VCaP (cell line): ENCODE measurements at regions not wholly inside any gene's neighbourhood (a gene's known extent, or its start where the extent isn't known, plus 50 kb on each side); places are given as distances from the start of the nearest gene placed in this dataset.
"Not testable (repeated sequence)": the region's sequence is repeated elsewhere in the genome, so short reads cannot be mapped to it uniquely, and the experiment has no call there.

ENCODE experiments used
- H3K27ac ChIP-seq: fragments of 450-650 bp; 2 replicates; pipeline ENCODE4 v1.5.1; 2017
- CTCF ChIP-seq: fragments of 450-650 bp; conservative IDR thresholded peaks from 2 replicates; pipeline ENCODE4 v1.5.1; 2017; ENCODE audit warnings: mild to moderate bottlenecking, moderate library complexity

GRCh38 chr5:91293131-91293530 is 90.0 kb downstream of the ARRDC3 start:
- no peak for TF ChIP-seq CTCF
- H3K27ac ChIP-seq = no peak overlapping the region

- H3K27ac ChIP-seq = no peak overlapping the region
- TF ChIP-seq CTCF = no peak
These were observed 91.2 kb downstream of the ARRDC3 start for GRCh38 chr5:91291628-91292569.

GRCh38 chr5:91288118-91288916 is 94.8 kb downstream of the ARRDC3 start:
- TF ChIP-seq CTCF = no peak

GRCh38 chr5:91285062-91285461 is 98.1 kb downstream of the ARRDC3 start:
- H3K27ac ChIP-seq = not testable (repeated sequence)

More at GRCh38 chr5:91288118-91288916, 94.8 kb downstream of the ARRDC3 start:
- H3K27ac ChIP-seq = no peak overlapping the region

GRCh38 chr5:91283899-91284298 is 99.2 kb downstream of the ARRDC3 start:
- no peak overlapping the region for H3K27ac ChIP-seq
- no peak for TF ChIP-seq CTCF

GRCh38 chr5:91283326-91283725 is 99.8 kb downstream of the ARRDC3 start:
- H3K27ac ChIP-seq = no peak overlapping the region
- no peak for TF ChIP-seq CTCF

- TF ChIP-seq CTCF = no peak
- no peak overlapping the region for H3K27ac ChIP-seq
These were observed 100.9 kb downstream of the ARRDC3 start for GRCh38 chr5:91282210-91282609.
